ACC112 (cell line): ENCODE measurements at regions not wholly inside any gene's neighbourhood (a gene's known extent, or its start where the extent isn't known, plus 50 kb on each side); places are given as distances from the start of the nearest gene placed in this dataset.
A peak's percentile ranks its signal among the peaks of the same experiment; 100 is the strongest.

Experiments
- H2AFZ ChIP-seq: fragments of 200-600 bp; sonication (generic); one replicate; pipeline ENCODE4 v1.6.0; 2017; ENCODE audit warnings: antibody characterized with exemption, low read length; ENCODE audit not compliant: unreplicated experiment
- H3K27ac ChIP-seq: fragments of 200-600 bp; sonication (generic); 2 replicates; pipeline ENCODE4 v1.5.1; 2014; ENCODE audit warnings: low read depth, mild to moderate bottlenecking, antibody characterized with exemption, low read length, moderate library complexity
- H3K27me3 ChIP-seq: fragments of 200-600 bp; sonication (generic); 2 replicates; pipeline ENCODE4 v1.6.1; 2014; ENCODE audit warnings: mild to moderate bottlenecking, antibody characterized with exemption, low read length, moderate library complexity, mixed read lengths; ENCODE audit not compliant: insufficient read depth
- H3K36me3 ChIP-seq: fragments of 200-600 bp; sonication (generic); 2 replicates; pipeline ENCODE4 v1.6.1; 2016; ENCODE audit warnings: mild to moderate bottlenecking, antibody characterized with exemption, low read length, moderate library complexity, mixed read lengths; ENCODE audit not compliant: insufficient read depth
- H3K4me1 ChIP-seq: fragments of 200-600 bp; sonication (generic); one replicate; pipeline ENCODE4 v1.6.1; 2016; ENCODE audit warnings: low read length, mixed read lengths; ENCODE audit not compliant: insufficient read depth, unreplicated experiment, control insufficient read depth
- H3K4me3 ChIP-seq: fragments of 200-600 bp; sonication (generic); 2 replicates; pipeline ENCODE4 v1.5.1; 2014; ENCODE audit warnings: mild to moderate bottlenecking, low read depth, low read length
- H3K79me2 ChIP-seq: fragments of 200-600 bp; sonication (generic); one replicate; pipeline ENCODE4 v1.6.0; 2016; ENCODE audit warnings: low read length; ENCODE audit not compliant: control insufficient read depth, unreplicated experiment, insufficient read depth

DNA sequence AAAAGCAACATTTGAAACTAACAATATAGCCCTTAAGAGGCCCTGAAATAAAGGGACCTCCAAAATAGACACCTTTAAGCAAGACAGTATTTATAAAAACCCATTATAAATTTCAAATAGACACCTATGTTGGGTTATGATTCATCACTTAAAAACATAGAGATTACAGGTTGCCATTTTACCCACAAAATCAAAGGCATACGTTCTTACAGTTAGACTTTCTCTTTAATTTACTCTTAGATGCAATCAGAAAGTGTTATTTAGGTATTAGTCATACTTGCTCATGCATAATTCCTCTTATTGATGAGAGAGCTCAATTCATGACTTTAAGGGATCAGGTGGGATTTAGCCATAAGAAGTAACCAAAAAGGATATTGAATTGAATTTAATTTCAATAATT lies 51.5 kb upstream of the TMEM200A start:
- Histone ChIP-seq H3K27ac (no peak overlapping the region), H3K27me3 (no peaks in the 10 kb centered on the region), H3K4me1 (no peaks in the 10 kb centered on the region), H3K36me3 (no peaks in the 10 kb centered on the region), H3K79me2 (no peaks in the 10 kb centered on the region), H3K4me3 (no peak overlapping the region), H2AFZ (no peak overlapping the region)

DNA sequence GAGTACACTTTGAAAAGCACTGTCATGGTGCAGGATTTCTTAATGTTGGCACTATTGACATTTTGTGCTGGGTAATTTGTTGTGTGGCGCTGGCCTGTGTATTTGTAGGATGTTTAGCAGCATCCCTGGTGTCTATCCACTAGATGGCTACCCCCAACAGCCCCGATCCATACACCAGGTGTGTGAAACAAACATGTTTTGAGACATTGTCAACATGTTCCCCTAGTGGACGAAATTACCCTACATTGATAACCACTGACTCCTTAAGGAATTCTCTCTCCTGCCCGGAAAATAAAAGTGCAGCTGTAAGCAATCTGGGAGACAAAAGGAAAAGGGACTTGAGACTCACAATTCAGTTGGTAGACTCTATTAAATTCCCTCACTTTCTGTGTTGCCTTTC lies 52.6 kb upstream of the TMEM200A start:
- Histone ChIP-seq H3K27me3 (no peaks in the 10 kb centered on the region), H3K4me1 (no peaks in the 10 kb centered on the region), H3K79me2 (no peaks in the 10 kb centered on the region), H3K27ac (no peak overlapping the region), H3K36me3 (no peaks in the 10 kb centered on the region), H3K4me3 (no peak overlapping the region), H2AFZ (no peak overlapping the region)

DNA sequence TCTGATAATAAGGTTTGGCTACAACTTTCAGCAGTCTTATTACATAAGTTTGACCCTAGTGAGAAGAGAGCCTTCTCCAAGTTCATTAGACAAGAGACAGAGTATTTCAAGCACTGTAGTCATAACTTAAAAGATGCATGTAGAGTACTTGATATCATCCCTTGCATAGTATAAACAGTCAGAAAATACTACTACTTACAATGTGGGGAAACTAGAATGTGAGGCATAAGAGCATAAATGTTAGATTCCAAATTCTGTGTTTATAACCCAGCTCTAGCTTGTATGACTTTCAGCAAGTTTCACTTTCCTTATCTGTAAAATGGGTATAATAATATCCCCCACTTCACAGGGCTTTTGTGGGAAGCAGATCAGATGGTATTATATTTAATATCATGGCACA lies 56.8 kb upstream of the TMEM200A start:
- Histone ChIP-seq H3K27ac (no peak overlapping the region), H3K4me1 (peaks cover 6% of the 10 kb centered on the region), H3K36me3 (no peaks in the 10 kb centered on the region), H3K27me3 (no peaks in the 10 kb centered on the region), H3K79me2 (no peaks in the 10 kb centered on the region), H3K4me3 (no peak overlapping the region), H2AFZ (no peak overlapping the region)

DNA sequence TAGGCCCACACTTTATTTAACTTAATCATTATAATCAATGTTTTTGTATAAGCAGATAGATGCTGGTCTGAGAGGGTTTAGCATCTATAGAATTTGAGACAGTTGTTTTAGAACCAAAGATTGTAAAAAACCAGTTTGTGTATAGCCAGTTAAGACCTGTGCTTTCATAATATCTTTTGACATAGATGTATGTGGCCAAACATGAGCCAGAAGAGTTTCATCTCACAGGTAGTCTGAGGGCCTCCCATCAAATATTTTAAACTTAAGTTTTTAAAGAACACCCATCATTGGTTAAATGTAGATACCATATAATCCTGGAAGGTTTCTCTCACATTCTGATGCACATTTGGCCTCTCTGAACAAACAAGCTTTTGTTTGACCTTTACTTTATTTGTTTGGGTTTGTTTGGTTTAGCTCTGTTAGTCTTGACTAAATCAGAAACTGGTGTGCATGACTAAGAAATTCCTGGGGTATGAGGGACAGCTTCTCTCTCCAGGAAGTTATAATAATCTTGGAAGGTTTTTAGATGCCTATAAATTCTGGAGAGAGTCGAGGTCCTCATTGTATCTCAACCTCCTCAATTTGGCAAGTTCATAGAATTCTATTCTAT lies 58.0 kb upstream of the TMEM200A start:
- Histone ChIP-seq H2AFZ (no peak overlapping the region), H3K27me3 (no peaks in the 10 kb centered on the region), H3K36me3 (no peaks in the 10 kb centered on the region), H3K4me1 (peaks cover 6% of the 10 kb centered on the region), H3K4me3 (no peak overlapping the region), H3K79me2 (no peaks in the 10 kb centered on the region), H3K27ac (peak overlapping the region; percentile 17; the same call in 1 of the 2 replicates)

GRCh38 chr6:130306377-130306776 lies 59.4 kb upstream of the TMEM200A start:
- H3K36me3 ChIP-seq, result no peaks in the 10 kb centered on the region
- no peaks in the 10 kb centered on the region for H3K27me3 ChIP-seq
- H2AFZ ChIP-seq, result peak overlapping the region; percentile 11
- H3K27ac ChIP-seq, result no peak overlapping the region
- no peaks in the 10 kb centered on the region for H3K79me2 ChIP-seq
- no peak overlapping the region for H3K4me3 ChIP-seq
- peaks cover 6% of the 10 kb centered on the region for H3K4me1 ChIP-seq

DNA sequence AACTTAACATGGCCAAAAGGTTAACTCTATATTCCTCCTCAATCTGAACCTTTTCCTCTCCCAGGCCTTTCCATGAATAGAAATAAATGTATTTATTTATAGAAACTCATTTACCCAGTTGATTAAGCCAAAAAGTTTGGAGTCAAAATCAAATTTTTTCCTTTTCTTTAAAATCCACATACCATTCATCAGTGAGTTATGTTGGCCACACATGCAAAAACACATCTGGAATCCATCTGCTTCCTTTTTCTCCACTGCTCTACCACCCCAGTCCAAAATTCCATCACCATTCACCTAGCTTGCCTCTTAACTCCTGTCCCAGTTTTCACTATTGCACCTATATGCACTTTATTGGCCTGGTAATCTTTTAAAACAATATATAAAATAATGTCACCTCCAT lies 62.4 kb upstream of the TMEM200A start:
- Histone ChIP-seq H3K4me3 (no peak overlapping the region), H3K36me3 (no peaks in the 10 kb centered on the region), H3K4me1 (peaks cover 6% of the 10 kb centered on the region), H2AFZ (no peak overlapping the region), H3K27me3 (no peaks in the 10 kb centered on the region), H3K27ac (no peak overlapping the region), H3K79me2 (no peaks in the 10 kb centered on the region)

DNA sequence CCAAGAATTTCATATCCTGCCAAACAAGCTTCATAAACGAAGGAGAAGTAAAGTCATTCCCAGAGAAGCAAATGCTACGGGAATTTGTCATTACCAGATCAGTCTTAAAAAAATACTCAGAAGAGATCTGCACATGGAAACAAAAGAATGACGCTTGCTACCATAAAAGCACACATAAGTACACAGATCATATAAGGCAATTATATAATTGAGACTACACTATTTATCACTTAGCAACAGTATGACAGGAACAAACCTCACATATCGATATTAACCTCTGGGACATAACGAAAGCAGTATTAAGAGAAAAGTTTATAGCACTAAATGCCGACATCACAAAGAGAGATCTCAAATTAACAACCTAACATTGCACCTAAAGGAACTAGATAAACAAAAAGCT lies 67.6 kb upstream of the TMEM200A start:
- Histone ChIP-seq H3K4me3 (no peak overlapping the region), H3K79me2 (no peaks in the 10 kb centered on the region), H2AFZ (no peak overlapping the region), H3K27me3 (no peaks in the 10 kb centered on the region), H3K4me1 (no peaks in the 10 kb centered on the region), H3K27ac (no peak overlapping the region), H3K36me3 (no peaks in the 10 kb centered on the region)

- Histone ChIP-seq H3K4me3 (no peak overlapping the region), H3K79me2 (no peaks in the 10 kb centered on the region), H2AFZ (no peak overlapping the region), H3K4me1 (no peaks in the 10 kb centered on the region), H3K27me3 (no peaks in the 10 kb centered on the region), H3K36me3 (no peaks in the 10 kb centered on the region), H3K27ac (no peak overlapping the region)
Measured at GRCh38 chr6:130296854-130297253, 69.0 kb upstream of the TMEM200A start.

GRCh38 chr6:130293800-130294199 lies 71.0 kb upstream of the SAMD3 start:
- no peak overlapping the region for H3K4me3 ChIP-seq

GRCh38 chr6:130288065-130288464 lies 65.3 kb upstream of the SAMD3 start:
- no peak overlapping the region for H3K27ac ChIP-seq
- no peaks in the 10 kb centered on the region for H3K4me1 ChIP-seq
- H3K36me3 ChIP-seq, result no peaks in the 10 kb centered on the region
- H3K27me3 ChIP-seq, result no peaks in the 10 kb centered on the region
- no peak overlapping the region for H2AFZ ChIP-seq
- H3K79me2 ChIP-seq, result no peaks in the 10 kb centered on the region
- no peak overlapping the region for H3K4me3 ChIP-seq

More at GRCh38 chr6:130293800-130294199, 71.0 kb upstream of the SAMD3 start:
- no peak overlapping the region for H3K27ac ChIP-seq
- no peaks in the 10 kb centered on the region for H3K36me3 ChIP-seq
- H3K4me1 ChIP-seq, result no peaks in the 10 kb centered on the region
- H3K79me2 ChIP-seq, result no peaks in the 10 kb centered on the region
- H2AFZ ChIP-seq, result no peak overlapping the region
- no peaks in the 10 kb centered on the region for H3K27me3 ChIP-seq

DNA sequence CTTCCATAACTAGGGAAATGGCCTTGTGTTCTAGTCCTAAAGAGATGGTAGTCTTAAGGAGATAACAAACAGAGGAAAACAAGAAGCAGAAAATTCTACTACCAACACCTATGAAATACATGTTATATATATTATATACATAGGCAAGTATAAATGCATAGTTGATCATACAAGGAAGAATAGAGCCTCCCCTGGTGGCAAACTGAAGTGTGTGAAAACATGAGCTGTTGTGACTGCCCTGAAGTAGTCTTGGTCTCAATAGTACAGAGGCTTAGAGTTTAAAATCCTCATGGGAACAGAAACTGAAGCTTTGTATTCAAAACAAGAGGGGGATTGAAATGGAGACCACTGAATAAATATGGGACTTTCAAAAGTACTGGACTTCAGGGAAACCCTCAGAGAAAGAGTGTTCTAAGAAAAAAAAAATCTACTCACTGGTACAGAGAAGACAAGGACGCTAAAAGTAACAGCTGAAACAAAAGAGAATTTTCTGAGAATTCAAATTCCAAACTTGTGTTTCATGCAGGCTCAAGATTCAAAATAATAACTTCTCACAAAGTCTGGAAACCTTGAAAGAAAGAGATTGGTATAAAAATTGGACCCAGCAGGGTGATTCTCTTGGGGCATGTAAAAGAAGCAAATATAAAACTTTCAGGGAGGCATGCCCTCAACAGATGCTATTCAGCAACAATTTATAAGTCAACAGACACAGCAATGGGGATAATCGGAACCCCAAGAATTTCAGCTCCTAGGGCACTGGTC lies 59.7 kb upstream of the SAMD3 start:
- Histone ChIP-seq H2AFZ (no peak overlapping the region), H3K79me2 (no peaks in the 10 kb centered on the region), H3K27ac (no peak overlapping the region), H3K27me3 (no peaks in the 10 kb centered on the region), H3K36me3 (no peaks in the 10 kb centered on the region), H3K4me1 (no peaks in the 10 kb centered on the region), H3K4me3 (no peak overlapping the region)
